AG09309 (cell line): ENCODE measurements at regions not wholly inside any gene's neighbourhood (a gene's known extent, or its start where the extent isn't known, plus 50 kb on each side); places are given as distances from the start of the nearest gene placed in this dataset.
A peak's percentile ranks its signal among the peaks of the same experiment; 100 is the strongest.

Experiments
- DNase-seq: peaks from one replicate; pipeline ENCODE4 v3.0.0-alpha.2; 2010; ENCODE audit warnings: low read depth
- H3K4me3 ChIP-seq: 2 replicates; pipeline ENCODE4 v1.5.1; 2011; ENCODE audit warnings: mild to moderate bottlenecking, low read depth, low read length, moderate library complexity; ENCODE audit not compliant: control insufficient read depth
- CTCF ChIP-seq: IDR thresholded peaks from 2 replicates; pipeline ENCODE4 v1.5.1; 2011; ENCODE audit warnings: mild to moderate bottlenecking, low read depth, low read length, inconsistent platforms; ENCODE audit not compliant: insufficient read depth, control insufficient read depth; ENCODE audit errors: missing control alignments

GRCh38 chr18:61706276-61706915, 186.4 kb downstream of the RNF152 start:
- TF ChIP-seq CTCF, result no peak
- H3K4me3 ChIP-seq, result no peak overlapping the region
- no peak for DNase-seq

- peak; percentile 79 for DNase-seq
- TF ChIP-seq CTCF, result no peak
Observed at GRCh38 chr18:61703508-61703907, 189.3 kb downstream of the RNF152 start.

GRCh38 chr18:61702007-61702406, 190.8 kb downstream of the RNF152 start:
- no peak overlapping the region for H3K4me3 ChIP-seq
- peak; percentile 38 for DNase-seq
- no peak for TF ChIP-seq CTCF

More at GRCh38 chr18:61703508-61703907, 189.3 kb downstream of the RNF152 start:
- no peak overlapping the region for H3K4me3 ChIP-seq

- no peak for TF ChIP-seq CTCF
- no peak overlapping the region for H3K4me3 ChIP-seq
- DNase-seq, result no peak
Observed at GRCh38 chr18:61699397-61700110, 193.3 kb downstream of the RNF152 start.

GRCh38 chr18:61697306-61697909, 195.4 kb downstream of the RNF152 start:
- DNase-seq, result no peak
- H3K4me3 ChIP-seq, result no peak overlapping the region
- TF ChIP-seq CTCF, result no peak

- no peak for DNase-seq
Observed at GRCh38 chr18:61694236-61694635, 198.6 kb downstream of the RNF152 start.

More at GRCh38 chr18:61694236-61694635, 198.6 kb downstream of the RNF152 start:
- no peak overlapping the region for H3K4me3 ChIP-seq
- no peak for TF ChIP-seq CTCF
